ENCODE measurements at regions not wholly inside any gene's neighbourhood (a gene's known extent, or its start where the extent isn't known, plus 50 kb on each side); places are given as distances from the start of the nearest gene placed in this dataset.

GRCh38 chr18:42401131-42401673 is 446.2 kb downstream of the PIK3C3 start:
- DNase-seq (ENCODE audit: low spot score), result no peak

GRCh38 chr18:42404151-42404550 is 449.1 kb downstream of the PIK3C3 start:
- no peak for DNase-seq (ENCODE audit: low spot score)

DNA sequence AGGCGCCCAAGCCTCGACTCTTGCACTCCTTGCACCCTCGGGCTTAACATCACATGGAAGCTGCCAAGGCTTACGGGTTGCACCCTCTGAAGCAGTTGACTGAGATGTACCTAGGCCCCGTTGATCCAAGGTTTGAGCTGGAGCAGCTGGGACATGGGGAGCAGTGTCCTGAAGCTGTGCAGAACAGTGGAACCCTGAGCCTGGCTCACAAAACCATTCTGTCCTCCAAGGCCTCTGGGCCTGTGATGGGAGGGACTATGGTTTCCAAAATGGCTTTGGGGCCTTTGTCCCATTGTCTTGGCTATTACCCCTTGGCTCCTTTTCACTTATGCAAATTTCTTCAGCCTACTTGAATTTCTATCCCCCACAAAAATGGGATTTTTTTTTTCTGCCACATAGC is 454.0 kb downstream of the PIK3C3 start:
- DNase-seq (ENCODE audit: low spot score), result no peak

GRCh38 chr18:42412281-42412680 is 457.2 kb downstream of the PIK3C3 start:
- no peak for DNase-seq (ENCODE audit: low spot score)

- no peak for DNase-seq (ENCODE audit: low spot score)
Observed at GRCh38 chr18:42412896-42413295, 457.9 kb downstream of the PIK3C3 start.

GRCh38 chr18:42413870-42414269 is 458.8 kb downstream of the PIK3C3 start:
- DNase-seq (ENCODE audit: low spot score), result no peak

- no peak for DNase-seq (ENCODE audit: low spot score)
Observed at GRCh38 chr18:42414756-42415454, 459.9 kb downstream of the PIK3C3 start.

DNA sequence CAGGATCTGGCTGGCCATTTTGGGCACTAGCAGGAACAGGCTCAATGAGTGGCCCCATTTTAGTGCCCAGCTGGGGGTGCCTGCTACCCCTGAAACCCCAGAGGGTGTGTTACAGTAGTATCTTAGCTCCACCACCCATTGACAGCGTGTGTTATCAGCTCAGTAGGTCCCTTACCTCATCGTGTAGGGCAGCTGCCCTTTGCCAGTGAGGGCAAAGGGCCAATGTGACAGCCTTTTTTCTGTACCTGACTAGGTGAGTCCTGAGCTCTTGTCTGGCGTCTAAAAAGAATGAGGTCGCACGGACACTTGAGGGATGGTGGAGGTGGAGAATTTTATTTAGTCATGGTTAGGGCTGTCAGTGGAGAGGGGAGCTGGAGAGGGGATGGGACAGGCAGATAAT is 462.2 kb downstream of the PIK3C3 start:
- DNase-seq (ENCODE audit: low spot score), result no peak

GRCh38 chr18:42418121-42418520 is 463.1 kb downstream of the PIK3C3 start:
- DNase-seq (ENCODE audit: low spot score), result no peak

DNA sequence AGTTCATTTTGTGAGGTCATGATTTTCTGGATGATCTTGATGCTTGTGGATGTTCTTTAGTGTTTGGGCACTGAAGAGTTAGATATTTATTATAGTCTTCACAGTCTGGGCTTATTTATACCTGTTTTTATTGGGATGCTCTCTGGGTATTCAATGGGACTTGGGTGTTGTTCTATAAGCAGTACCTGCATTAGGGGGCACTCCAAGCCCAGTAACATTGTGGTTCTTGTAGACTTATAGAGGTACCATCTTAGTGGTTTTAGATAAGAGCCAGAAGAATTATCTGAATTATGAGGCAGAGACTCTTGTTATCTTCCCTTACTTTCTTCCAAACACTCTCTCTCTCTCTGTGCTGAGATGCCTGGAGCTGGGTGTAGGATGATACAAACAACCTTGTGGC is 470.0 kb downstream of the PIK3C3 start:
- DNase-seq (ENCODE audit: low spot score), result no peak

DNA sequence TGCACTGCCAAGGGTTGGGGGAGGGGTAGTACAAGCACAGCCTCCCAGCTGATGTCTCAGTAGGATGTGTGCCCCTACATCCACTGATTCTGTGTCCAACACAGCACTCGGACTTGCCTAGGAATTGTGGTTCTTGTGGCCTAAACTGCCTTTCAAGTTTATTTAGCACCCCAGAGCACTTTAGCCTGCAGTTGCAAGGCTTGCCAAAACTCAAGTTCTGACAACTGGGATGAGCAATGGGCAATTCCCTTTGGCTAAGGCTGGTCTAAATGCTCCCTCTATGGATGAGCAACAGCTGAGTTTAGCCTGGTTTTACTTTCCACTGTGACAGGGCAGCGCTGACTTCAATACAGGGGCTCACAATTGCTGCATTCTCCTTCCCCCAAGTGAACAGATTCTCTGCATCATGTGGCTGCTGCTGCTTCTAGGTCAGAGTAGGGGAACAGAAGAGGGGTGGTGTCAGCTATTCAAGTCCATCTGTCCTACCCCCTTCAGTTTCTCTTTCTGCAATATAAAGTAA is 471.5 kb downstream of the PIK3C3 start:
- DNase-seq (ENCODE audit: low spot score), result no peak

GRCh38 chr18:42429196-42429595 is 474.2 kb downstream of the PIK3C3 start:
- DNase-seq (ENCODE audit: low spot score), result no peak

DNA sequence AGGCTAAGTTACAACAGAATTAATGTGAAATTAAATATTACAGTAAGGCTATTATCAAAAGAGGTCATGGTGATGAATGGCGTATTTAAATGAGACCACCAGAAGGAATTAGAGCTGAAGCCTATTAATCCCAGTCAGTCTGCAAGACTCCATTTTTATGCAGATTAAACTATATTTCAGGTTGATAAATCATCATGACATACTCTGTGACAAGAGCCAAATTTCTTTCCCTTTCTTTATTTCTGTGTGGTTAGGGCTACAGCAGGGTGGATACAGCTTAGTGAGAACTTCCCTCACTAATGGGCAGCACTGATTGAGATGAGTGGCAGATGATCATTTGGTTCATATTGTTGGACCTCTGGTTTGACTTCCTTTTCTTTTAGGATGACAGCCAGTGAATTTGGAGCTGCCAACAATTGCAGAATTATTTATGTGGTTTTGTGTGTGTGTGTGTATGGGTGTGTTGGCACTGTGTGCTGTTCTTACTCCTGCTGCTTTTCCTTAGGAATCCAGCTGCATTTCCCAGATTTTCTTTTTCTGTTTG is 481.3 kb downstream of the PIK3C3 start:
- DNase-seq (ENCODE audit: low spot score), result no peak

DNA sequence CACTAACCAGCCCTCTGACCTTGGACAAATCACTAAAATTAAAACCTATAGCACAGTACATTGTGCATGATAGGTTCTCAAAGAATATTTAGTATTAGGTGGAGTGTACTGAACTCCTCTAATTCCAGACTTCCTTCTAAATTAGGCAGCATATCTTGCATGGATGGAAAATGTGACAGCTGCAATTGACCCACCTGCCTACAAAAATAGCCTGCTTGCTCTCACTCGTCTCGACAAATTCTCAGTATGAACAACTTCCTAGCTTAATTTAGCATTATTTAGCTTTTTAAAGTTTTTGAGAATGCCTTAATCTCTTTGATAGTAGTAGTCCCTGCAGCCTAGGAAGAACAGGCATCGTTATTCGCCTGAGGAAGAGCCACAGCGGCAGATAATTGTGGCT is 482.0 kb downstream of the PIK3C3 start:
- no peak for DNase-seq (ENCODE audit: low spot score)

- no peak for DNase-seq (ENCODE audit: low spot score)
Observed at GRCh38 chr18:42437646-42438045, 482.6 kb downstream of the PIK3C3 start.

- DNase-seq (ENCODE audit: low spot score), result no peak
Observed at GRCh38 chr18:42442656-42443055, 487.6 kb downstream of the PIK3C3 start.

DNA sequence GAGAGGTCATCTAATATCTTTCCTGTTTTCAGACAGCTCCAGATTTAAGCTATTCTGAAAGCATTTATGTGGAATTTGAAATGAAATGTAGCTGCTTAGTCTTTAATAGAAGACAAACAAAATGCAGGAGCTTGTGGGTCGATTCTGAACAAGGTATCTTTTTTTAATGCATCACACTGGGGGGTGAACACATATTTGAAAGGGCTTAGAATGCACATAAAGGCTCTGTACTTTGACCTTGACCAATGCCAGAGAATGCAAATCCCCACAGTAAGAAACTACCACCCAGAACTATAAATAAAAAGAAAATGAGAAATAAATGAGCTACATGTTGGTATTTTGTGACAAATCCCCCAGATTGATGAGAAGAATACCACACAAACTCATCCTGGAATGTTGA is 489.3 kb downstream of the PIK3C3 start:
- DNase-seq (ENCODE audit: low spot score), result no peak

- no peak for DNase-seq (ENCODE audit: low spot score)
Observed at GRCh38 chr18:42445359-42445758, 490.3 kb downstream of the PIK3C3 start.

- DNase-seq (ENCODE audit: low spot score), result no peak
Observed at GRCh38 chr18:42446195-42446594, 491.2 kb downstream of the PIK3C3 start.

DNA sequence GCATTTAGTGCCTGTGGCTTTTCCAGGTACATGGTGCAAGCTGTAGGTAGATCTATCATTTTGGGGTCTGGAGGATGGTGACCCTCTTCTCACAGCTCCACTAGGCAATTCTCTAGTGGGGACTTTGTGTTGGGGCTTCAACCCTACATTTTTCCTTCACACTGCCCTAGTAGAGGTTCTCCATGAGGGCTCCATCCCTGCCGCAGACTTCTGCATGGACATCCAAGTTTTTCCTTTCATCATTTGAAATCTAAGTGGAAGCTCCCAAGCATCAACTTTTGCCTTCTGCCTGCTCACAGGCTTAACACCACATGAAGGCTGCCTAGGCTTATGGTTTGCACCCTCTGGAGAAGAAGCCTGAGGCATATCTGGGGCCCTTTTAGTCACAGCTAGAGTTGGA is 492.7 kb downstream of the PIK3C3 start:
- no peak for DNase-seq (ENCODE audit: low spot score)

DNA sequence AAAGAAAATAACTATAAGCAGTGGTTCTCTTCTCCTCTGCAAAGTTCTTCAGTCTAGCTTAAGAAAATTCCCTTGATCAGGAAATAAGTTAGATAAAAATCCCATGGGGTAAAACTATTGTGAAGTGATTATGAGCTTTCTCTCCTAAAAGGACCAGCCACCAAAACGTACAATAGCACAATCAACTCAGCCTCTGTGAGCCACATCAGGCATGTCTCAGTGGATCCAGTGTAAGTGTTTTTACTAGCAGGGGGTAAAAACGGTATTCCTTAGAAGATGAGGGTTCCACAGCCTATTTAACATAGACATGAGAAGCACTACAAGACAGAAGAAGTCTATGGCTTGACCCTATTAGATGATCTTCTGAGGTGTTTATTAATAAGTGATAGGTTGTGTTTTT is 503.2 kb downstream of the PIK3C3 start:
- DNase-seq (ENCODE audit: low spot score), result no peak

GRCh38 chr18:42459873-42460272 is 504.8 kb downstream of the PIK3C3 start:
- no peak for DNase-seq (ENCODE audit: low spot score)

- no peak for DNase-seq (ENCODE audit: low spot score)
Observed at GRCh38 chr18:42471885-42472284, 516.9 kb downstream of the PIK3C3 start.

- no peak for DNase-seq (ENCODE audit: low spot score)
Observed at GRCh38 chr18:42473611-42474010, 518.6 kb downstream of the PIK3C3 start.
